GM23248 (cell line): ENCODE measurements at regions not wholly inside any gene's neighbourhood (a gene's known extent, or its start where the extent isn't known, plus 50 kb on each side); places are given as distances from the start of the nearest gene placed in this dataset.

Experiments used
- EZH2 ChIP-seq: fragments of 200-600 bp; sonication (generic); IDR thresholded peaks from 2 replicates; pipeline ENCODE4 v1.6.1; 2018; ENCODE audit warnings: antibody characterized with exemption, mild to moderate bottlenecking; ENCODE audit not compliant: insufficient read depth, poor library complexity, severe bottlenecking
- EZH2phosphoT487 ChIP-seq: fragments of 200-600 bp; sonication (generic); IDR thresholded peaks from 2 replicates; pipeline ENCODE4 v1.6.1; 2018; ENCODE audit warnings: antibody characterized with exemption, moderate library complexity, mild to moderate bottlenecking, low read depth; ENCODE audit not compliant: insufficient read depth

- TF ChIP-seq EZH2 (no peak), EZH2phosphoT487 (no peak)
These were observed 1261.0 kb upstream of the NXPH2 start for GRCh38 chr2:140041239-140041638.
